GM23338 (cell line): ENCODE measurements at regions not wholly inside any gene's neighbourhood (a gene's known extent, or its start where the extent isn't known, plus 50 kb on each side); places are given as distances from the start of the nearest gene placed in this dataset.

ENCODE experiments used
- ATAC-seq: fragments of 200-7000 bp; cut with Tn5 transposase; 3 replicates; pipeline ENCODE4 v1.9.1; 2020
- DNase-seq: peaks from one replicate; pipeline ENCODE4 v3.0.0-alpha.2; 2015; ENCODE audit warnings: low spot score
- H2AFZ ChIP-seq: fragments of 200-600 bp; sonication (generic); 2 replicates; pipeline ENCODE4 v1.8.0; 2016; ENCODE audit warnings: antibody characterized with exemption, mild to moderate bottlenecking, moderate library complexity
- H3F3A ChIP-seq: fragments of 200-600 bp; sonication (generic); replicated peaks from 2 replicates; pipeline ENCODE4 v1.8.0; 2017; ENCODE audit warnings: antibody characterized with exemption, mixed run types, low read depth
- H3K27ac ChIP-seq: fragments of 200-600 bp; sonication (generic); 2 replicates; pipeline ENCODE4 v1.6.1; 2016; ENCODE audit warnings: low read depth
- H3K27me3 ChIP-seq: fragments of 200-600 bp; sonication (generic); 2 replicates; pipeline ENCODE4 v1.8.0; 2016; ENCODE audit warnings: mild to moderate bottlenecking, mixed run types, moderate library complexity; ENCODE audit not compliant: insufficient read depth
- H3K36me3 ChIP-seq: fragments of 200-600 bp; sonication (generic); 2 replicates; pipeline ENCODE4 v1.8.0; 2016; ENCODE audit warnings: mild to moderate bottlenecking; ENCODE audit not compliant: insufficient read depth
- H3K4me1 ChIP-seq: fragments of 200-600 bp; sonication (generic); 2 replicates; pipeline ENCODE4 v1.8.0; 2016; ENCODE audit warnings: mild to moderate bottlenecking, moderate library complexity; ENCODE audit not compliant: insufficient read depth
- H3K4me2 ChIP-seq: fragments of 200-600 bp; sonication (generic); 2 replicates; pipeline ENCODE4 v1.7.1; 2017; ENCODE audit warnings: mixed run types
- H3K4me3 ChIP-seq: fragments of 200-600 bp; sonication (generic); 2 replicates; pipeline ENCODE4 v1.6.1; 2016; ENCODE audit warnings: mixed run types
- H3K79me2 ChIP-seq: fragments of 200-600 bp; sonication (generic); replicated peaks from 2 replicates; pipeline ENCODE4 v1.8.0; 2017; ENCODE audit warnings: mild to moderate bottlenecking; ENCODE audit not compliant: insufficient read depth
- H3K9me2 ChIP-seq: fragments of 200-600 bp; sonication (generic); 2 replicates; pipeline ENCODE4 v1.8.0; 2017; ENCODE audit not compliant: insufficient read depth
- H4K20me1 ChIP-seq: fragments of 200-600 bp; sonication (generic); replicated peaks from 2 replicates; pipeline ENCODE4 v1.8.0; 2017; ENCODE audit warnings: mild to moderate bottlenecking; ENCODE audit not compliant: insufficient read depth
- H3K27ac Mint-ChIP-seq: 2 replicates; pipeline ENCODE4 v1.8.0; 2020; ENCODE audit warnings: inconsistent platforms, mild to moderate bottlenecking, moderate library complexity, mixed read lengths
- H3K27me3 Mint-ChIP-seq: 3 replicates; pipeline ENCODE4 v1.8.0; 2022; ENCODE audit warnings: low read depth, mild to moderate bottlenecking, moderate library complexity, mixed read lengths, inconsistent platforms; ENCODE audit not compliant: insufficient read depth, poor library complexity
- H3K36me3 Mint-ChIP-seq: 3 replicates; pipeline ENCODE4 v1.8.0; 2021; ENCODE audit warnings: low read depth, mild to moderate bottlenecking, inconsistent platforms, moderate library complexity, mixed read lengths
- H3K4me1 Mint-ChIP-seq: 3 replicates; pipeline ENCODE4 v1.8.0; 2020; ENCODE audit warnings: mild to moderate bottlenecking, inconsistent platforms, mixed read lengths
- H3K4me3 Mint-ChIP-seq: 3 replicates; pipeline ENCODE4 v1.8.0; 2021; ENCODE audit warnings: moderate library complexity, mild to moderate bottlenecking, inconsistent platforms, mixed read lengths
- H3K9me3 Mint-ChIP-seq: 3 replicates; pipeline ENCODE4 v1.8.0; 2020; ENCODE audit warnings: moderate library complexity, mild to moderate bottlenecking, inconsistent platforms, mixed read lengths
- EZH2phosphoT487 ChIP-seq: fragments of 200-600 bp; sonication (generic); IDR thresholded peaks from one replicate; pipeline ENCODE4 v1.8.1; 2018; ENCODE audit warnings: antibody characterized with exemption; ENCODE audit not compliant: unreplicated experiment
- JUNB ChIP-seq: IDR thresholded peaks from one replicate; pipeline ENCODE4 v1.6.1; 2016; ENCODE audit warnings: antibody characterized with exemption; ENCODE audit not compliant: unreplicated experiment
- NANOG ChIP-seq: IDR thresholded peaks from 2 replicates; pipeline ENCODE4 v1.6.1; 2016; ENCODE audit warnings: antibody characterized with exemption, borderline replicate concordance
- POLR2AphosphoS5 ChIP-seq: IDR thresholded peaks from 2 replicates; pipeline ENCODE4 v1.6.1; 2016; ENCODE audit warnings: antibody characterized with exemption, low read depth
- STAT1 ChIP-seq: IDR thresholded peaks from one replicate; pipeline ENCODE4 v1.6.1; 2016; ENCODE audit warnings: antibody characterized with exemption; ENCODE audit not compliant: unreplicated experiment
- ZNF114 ChIP-seq: fragments of 250-450 bp; sonication (Bioruptor Pico); IDR thresholded peaks from 2 replicates; pipeline ENCODE4 v1.5.0; 2020; ENCODE audit warnings: mild to moderate bottlenecking, moderate library complexity
- ZNF331 ChIP-seq: fragments of 250-450 bp; sonication (Bioruptor Pico); IDR thresholded peaks from 2 replicates; pipeline ENCODE4 v1.5.0; 2020; ENCODE audit warnings: low read depth, mild to moderate bottlenecking, moderate library complexity
- TF ChIP-seq, protein P1 (sequence below), 2 experiments: fragments of 200-600 bp in 1 of 2; sonication (generic) in 1 of 2; conservative IDR thresholded peaks; 2 replicates each; pipeline versions ENCODE4 v1.5.1 to v1.6.1; 2016 to 2017; ENCODE audit warnings: antibody characterized with exemption in 2 of 2, low read depth in 2 of 2, mild to moderate bottlenecking in 2 of 2, moderate library complexity in 1 of 2

DNA sequence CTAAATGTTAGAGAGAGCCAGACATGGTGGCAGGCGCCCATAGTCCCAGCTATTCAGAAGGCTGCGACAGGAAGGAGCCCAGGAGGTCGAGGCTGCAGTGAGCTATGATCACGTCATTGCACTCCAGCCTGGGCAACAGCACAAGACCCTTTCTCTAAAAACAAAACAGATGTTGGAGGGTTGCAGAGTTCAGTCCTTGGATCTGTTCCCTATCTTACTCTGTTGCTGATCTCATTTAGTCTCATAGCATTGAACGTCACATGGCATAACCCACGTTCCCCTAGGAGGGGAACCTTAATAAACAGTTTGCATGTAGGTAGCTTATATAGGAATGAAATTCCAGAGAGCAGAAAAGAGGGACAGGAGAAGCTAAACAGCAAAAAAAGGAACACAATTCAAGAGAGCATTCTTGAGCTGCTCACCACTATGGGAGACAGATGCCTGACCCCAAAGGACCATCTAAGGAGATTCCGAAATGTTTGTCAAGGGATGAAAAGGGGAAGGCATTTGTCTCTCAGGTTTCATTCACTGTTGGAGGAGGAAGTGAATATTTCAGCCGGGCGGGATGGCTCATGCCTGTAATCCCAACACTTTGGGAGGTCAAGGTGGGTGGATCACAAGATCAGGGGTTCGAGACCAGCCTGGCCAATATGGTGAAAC is 54.6 kb upstream of the PIM1 start:
- Histone ChIP-seq H3K4me2 (no peak overlapping the region), H3K9me2 (no peaks in the 10 kb centered on the region), H4K20me1 (peaks cover 29% of the 10 kb centered on the region; the same call in 1 of the 2 replicates), H3K27ac (peak overlapping the region; percentile 55), H3K79me2 (peaks cover 33% of the 10 kb centered on the region), H3K4me1 (no peaks in the 10 kb centered on the region; the same call in 1 of the 2 replicates), H3F3A (peaks cover 22% of the 10 kb centered on the region), H3K36me3 (peaks cover 42% of the 10 kb centered on the region; the same call in 1 of the 2 replicates), H2AFZ (no peak overlapping the region), H3K27me3 (no peaks in the 10 kb centered on the region), H3K4me3 (no peak overlapping the region)
- H3K36me3 Mint-ChIP-seq, result peaks cover 76% of the 10 kb centered on the region
- H3K27ac Mint-ChIP-seq, result no peak overlapping the region; the same call in 1 of the 2 replicates
- peaks cover 3% of the 10 kb centered on the region for H3K27me3 Mint-ChIP-seq
- TF ChIP-seq POLR2AphosphoS5 (peak; percentile 17; the same call in 1 of the 2 replicates), JUNB (no peak), STAT1 (no peak), EZH2phosphoT487 (no peak)
- no peak for DNase-seq
- H3K4me3 Mint-ChIP-seq, result no peak overlapping the region
- ATAC-seq, result no peak
- no peaks in the 10 kb centered on the region; the same call in 2 of the 3 replicates for H3K4me1 Mint-ChIP-seq
- no peaks in the 10 kb centered on the region for H3K9me3 Mint-ChIP-seq

DNA sequence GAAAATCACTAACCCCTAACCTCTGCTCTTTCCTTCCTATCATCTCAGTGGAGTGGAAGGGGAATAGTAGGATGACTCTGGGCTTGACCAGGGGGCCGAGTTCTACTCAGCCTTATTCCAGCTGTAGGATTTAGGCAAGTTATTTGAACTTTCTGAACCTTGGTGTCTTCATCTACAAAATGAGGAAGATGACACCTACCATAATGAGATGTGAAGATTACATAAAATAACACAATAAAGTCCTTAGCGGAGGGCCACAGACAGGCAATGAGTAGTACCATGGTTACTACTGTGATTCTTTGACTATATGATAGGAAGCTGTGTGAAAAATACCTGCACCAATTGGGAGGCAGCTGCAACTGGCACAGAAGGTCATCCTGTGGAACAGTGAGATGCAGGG is 53.6 kb upstream of the PIM1 start:
- Histone ChIP-seq H3F3A (0 out of 2 replicates have a peak, but pooled peaks cover 16% of the 10 kb centered on the region), H3K36me3 (peaks cover 39% of the 10 kb centered on the region), H3K4me1 (peaks cover 7% of the 10 kb centered on the region), H3K79me2 (peaks cover 43% of the 10 kb centered on the region), H3K27me3 (no peaks in the 10 kb centered on the region), H4K20me1 (peaks cover 29% of the 10 kb centered on the region; the same call in 1 of the 2 replicates), H3K4me2 (no peak overlapping the region), H2AFZ (no peak overlapping the region), H3K4me3 (no peak overlapping the region), H3K27ac (peak overlapping the region; percentile 55), H3K9me2 (no peaks in the 10 kb centered on the region)
- Mint-ChIP-seq H3K36me3 (peaks cover 69% of the 10 kb centered on the region), H3K4me3 (no peak overlapping the region), H3K27me3 (peaks cover 4% of the 10 kb centered on the region), H3K4me1 (peaks cover 2% of the 10 kb centered on the region; the same call in 2 of the 3 replicates), H3K9me3 (no peaks in the 10 kb centered on the region), H3K27ac (peak overlapping the region; percentile 44)
- ATAC-seq (no peak), DNase-seq (no peak)
- no peak for TF ChIP-seq NANOG
- TF ChIP-seq POLR2AphosphoS5, result peak; percentile 55; the same call in 1 of the 2 replicates
- no peak for TF ChIP-seq ZNF331 (CRISPR knock-in tag)
- TF ChIP-seq ZNF114 (CRISPR knock-in tag), result no peak
- TF ChIP-seq, protein P1, sequence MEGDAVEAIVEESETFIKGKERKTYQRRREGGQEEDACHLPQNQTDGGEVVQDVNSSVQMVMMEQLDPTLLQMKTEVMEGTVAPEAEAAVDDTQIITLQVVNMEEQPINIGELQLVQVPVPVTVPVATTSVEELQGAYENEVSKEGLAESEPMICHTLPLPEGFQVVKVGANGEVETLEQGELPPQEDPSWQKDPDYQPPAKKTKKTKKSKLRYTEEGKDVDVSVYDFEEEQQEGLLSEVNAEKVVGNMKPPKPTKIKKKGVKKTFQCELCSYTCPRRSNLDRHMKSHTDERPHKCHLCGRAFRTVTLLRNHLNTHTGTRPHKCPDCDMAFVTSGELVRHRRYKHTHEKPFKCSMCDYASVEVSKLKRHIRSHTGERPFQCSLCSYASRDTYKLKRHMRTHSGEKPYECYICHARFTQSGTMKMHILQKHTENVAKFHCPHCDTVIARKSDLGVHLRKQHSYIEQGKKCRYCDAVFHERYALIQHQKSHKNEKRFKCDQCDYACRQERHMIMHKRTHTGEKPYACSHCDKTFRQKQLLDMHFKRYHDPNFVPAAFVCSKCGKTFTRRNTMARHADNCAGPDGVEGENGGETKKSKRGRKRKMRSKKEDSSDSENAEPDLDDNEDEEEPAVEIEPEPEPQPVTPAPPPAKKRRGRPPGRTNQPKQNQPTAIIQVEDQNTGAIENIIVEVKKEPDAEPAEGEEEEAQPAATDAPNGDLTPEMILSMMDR (conservative IDR thresholded peaks at IDR 0.05; ENCODE audit: low read depth in 2 of 2), result no peak
- TF ChIP-seq EZH2phosphoT487, result no peak
